NCI-H1694 treated with DMSO at 0.1 percent for 48 hours (cell line): ENCODE measurements at regions not wholly inside any gene's neighbourhood (a gene's known extent, or its start where the extent isn't known, plus 50 kb on each side); places are given as distances from the start of the nearest gene placed in this dataset.

ENCODE experiments used
- DNase-seq: peaks from one replicate; lab custom pipeline; 2025; lab: John Stamatoyannopoulos, UW

DNA sequence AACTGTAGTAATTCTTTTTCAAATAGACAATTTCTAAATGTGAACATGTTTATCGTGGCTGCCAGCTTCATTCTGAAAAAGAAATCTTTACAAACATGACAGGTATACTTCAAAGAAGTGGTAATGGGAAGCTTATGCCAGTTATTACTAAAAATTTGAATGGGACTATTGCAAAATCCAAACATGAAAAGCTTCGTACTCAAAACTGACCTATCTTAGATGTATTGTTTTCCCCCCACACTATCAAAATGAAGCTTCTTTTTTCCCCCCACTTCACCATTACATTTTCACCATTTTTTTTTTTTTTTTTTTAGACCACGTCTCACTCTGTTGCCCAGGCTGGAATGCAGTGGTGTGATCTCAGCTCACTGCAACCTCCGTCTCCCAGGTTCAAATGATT, 50.4 kb upstream of the SERTAD2 start:
- DNase-seq: no peak

DNA sequence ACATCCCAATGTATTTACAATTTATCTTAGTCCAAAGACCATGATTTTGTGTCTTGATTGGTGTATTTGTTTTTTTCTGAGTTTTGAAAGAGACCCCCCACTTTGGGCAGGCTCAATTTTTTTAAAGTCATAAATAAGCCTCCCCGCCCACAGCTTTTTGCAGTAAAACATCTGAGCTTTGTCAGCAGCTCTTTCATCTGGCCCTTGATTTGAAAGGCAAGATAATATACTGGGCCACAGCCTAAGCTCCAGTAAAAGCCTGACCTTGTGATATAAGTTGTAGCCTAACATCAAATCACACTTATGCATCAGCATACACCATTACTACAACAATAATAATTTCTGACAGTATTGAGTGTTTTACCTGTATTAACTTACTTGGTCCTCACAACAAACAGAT, 51.3 kb upstream of the SERTAD2 start:
- DNase-seq: no peak

- DNase-seq: no peak
Measured at GRCh38 chr2:64707276-64707675, 53.6 kb upstream of the SERTAD2 start.

DNA sequence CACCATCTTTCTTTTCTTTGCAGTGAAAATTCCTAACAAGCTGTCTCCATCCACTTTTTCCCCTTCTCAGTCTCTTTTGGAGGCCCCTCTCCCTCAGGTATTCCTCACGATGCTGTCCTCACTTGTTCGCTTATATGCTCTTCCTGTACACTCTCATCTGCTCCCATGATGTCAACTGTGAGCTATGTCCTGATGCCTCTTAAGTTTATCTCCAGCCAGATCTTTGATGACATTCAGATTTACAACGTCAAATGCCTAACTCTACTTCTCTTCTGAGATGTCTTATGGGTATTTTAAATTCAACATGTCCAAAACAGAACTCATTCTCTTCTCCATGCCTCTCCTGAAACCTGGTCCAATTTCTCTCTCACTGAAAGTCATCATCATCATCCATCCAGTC, 55.1 kb upstream of the SERTAD2 start:
- DNase-seq: no peak

DNA sequence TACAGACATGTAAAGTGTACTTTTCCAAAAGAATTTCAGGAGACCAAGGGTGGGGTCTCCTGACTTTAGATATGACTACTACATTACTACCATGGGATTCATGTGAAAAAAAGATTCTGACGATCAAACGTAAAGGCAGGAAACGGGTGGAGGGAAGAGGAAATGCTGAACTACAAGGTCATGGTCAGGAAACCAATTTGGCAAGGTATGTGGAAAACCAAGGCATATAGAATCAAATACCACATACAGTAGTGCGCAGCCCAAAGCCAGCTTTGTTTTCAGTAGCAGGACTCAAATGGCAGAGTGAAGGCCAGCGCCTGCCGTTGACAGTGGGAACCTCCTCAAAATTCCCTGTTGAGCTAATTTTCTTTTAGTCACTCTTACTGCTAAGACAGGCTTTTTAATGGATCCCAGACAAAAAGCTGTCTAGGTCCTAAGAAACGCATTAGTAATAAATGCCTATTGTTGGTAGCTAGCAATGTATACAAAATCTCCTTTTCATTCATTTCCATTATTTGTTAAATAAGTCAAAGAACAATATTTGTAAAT, 57.6 kb upstream of the SERTAD2 start:
- no peak for DNase-seq

DNA sequence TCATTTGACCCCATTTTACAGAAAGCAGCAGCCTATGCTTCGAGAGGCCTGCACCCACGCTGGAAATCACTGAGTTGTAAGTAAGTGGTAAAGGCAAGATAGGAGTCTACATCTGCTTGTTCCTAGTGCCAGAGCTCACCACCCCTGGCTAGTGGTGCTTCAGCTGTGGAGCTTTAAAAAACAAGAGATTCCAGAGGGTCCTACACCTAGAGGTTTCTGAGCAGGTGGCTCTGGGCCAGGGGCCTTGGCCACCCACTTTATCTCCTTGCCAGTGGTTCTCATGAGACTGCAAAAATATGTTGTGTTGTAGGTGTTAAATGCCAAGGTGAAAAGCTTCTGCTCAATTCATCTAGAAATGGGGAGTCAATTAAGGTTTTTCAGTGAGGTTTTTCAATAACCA, 60.0 kb upstream of the SERTAD2 start:
- DNase-seq: no peak

GRCh38 chr2:64716569-64716968, 62.9 kb upstream of the SERTAD2 start:
- no peak for DNase-seq

- DNase-seq: no peak
Measured at GRCh38 chr2:64718250-64718885, 64.7 kb upstream of the SERTAD2 start.

- DNase-seq: no peak
Measured at GRCh38 chr2:64720535-64721319, 67.0 kb upstream of the SERTAD2 start.

DNA sequence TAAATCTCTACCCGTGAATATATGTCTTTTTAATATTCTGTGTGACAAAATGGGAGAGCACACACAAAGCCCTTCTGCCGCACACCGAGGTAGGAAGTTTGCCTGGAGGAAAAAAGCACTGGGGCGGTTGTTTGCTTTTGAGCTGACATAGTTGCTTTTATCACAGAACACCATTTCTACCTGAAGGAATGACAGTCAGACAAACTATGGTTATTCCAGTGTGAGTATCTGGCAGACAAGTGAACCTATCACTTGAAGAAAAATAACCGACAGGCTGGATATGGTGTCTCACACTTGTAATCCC, 67.6 kb upstream of the SERTAD2 start:
- DNase-seq: no peak

GRCh38 chr2:64722291-64723044, 68.8 kb upstream of the SERTAD2 start:
- no peak for DNase-seq

GRCh38 chr2:64727013-64727767, 73.5 kb upstream of the SERTAD2 start:
- no peak for DNase-seq

- DNase-seq: no peak
Measured at GRCh38 chr2:64727843-64728463, 74.2 kb upstream of the SERTAD2 start.

GRCh38 chr2:64730551-64731262, 77.0 kb upstream of the SERTAD2 start:
- peak; percentile 9 for DNase-seq

DNA sequence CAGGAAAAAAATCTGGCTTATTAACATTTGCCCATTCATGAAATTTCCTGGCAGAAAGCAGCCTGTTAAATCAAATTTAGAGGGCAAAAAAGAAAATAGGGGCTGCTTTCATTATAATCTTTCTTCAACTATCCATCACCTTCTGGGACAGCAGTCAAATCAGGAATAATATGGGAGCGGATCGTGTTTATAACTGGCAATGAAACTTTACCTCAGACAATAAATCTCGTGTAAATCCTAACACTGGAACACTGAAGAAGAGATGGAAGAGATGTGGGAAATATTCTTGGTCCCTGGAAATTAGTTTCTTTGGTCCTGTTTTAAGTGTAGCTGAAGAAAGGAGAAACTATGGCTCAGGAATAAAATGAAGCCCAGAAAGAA, 77.5 kb upstream of the SERTAD2 start:
- no peak for DNase-seq

DNA sequence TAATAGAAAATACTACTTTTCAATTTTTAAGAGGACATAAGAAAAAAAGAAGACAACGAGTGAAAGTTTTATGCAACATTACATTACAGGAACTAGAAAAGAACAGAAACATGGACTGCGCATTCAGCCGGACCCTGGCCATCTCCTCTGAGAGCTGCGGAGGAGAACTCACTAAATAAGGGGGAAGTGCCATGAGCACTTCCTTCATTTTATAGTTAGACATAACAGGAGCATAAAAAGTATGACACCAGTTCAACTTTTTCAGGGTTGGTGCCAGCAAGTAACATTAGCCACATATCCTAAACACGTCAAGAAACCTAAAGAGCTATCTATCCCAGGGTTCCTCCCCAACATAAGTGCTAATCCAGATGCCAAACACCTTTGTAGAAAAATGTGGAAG, 78.0 kb upstream of the SERTAD2 start:
- no peak for DNase-seq

GRCh38 chr2:64732146-64732545, 78.4 kb upstream of the SERTAD2 start:
- DNase-seq: no peak

DNA sequence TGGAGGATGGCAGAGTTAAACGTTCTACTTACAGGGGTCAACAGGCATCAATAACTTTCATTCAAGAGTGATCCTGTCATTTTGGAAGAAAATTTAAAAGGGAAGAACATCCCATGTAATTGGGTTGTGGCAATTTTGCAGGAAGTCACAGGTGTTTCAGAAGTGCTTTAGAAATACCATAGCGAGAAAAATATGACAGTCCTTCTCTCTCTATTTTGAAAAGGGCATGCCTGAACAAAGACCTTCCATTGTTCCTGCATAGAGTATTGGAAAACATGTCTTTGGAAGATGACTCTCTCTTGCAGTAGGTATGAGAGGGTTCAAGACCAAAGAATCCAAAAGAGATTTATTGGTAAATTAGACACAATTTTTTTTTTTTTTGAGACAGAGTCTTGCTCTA, 81.8 kb upstream of the SERTAD2 start:
- no peak for DNase-seq

DNA sequence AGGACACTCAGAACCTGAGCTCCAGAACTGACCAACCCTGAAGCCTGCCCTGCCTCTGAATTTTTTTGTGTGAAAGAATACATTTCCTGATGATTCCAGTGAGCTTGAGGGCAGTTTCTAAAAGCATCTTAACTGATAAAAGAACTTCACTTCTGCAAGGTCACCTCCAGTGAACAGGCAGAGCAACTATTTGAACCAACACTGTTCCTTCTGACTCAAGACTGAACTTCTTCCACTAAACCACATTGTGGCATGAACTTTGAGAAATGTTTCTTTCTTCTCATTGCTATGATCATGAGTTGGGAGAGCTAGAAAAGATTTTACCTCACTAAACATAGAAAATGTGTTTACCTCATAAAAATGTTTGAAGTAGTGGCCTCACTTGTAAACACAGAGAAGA, 83.8 kb upstream of the SERTAD2 start:
- no peak for DNase-seq

DNA sequence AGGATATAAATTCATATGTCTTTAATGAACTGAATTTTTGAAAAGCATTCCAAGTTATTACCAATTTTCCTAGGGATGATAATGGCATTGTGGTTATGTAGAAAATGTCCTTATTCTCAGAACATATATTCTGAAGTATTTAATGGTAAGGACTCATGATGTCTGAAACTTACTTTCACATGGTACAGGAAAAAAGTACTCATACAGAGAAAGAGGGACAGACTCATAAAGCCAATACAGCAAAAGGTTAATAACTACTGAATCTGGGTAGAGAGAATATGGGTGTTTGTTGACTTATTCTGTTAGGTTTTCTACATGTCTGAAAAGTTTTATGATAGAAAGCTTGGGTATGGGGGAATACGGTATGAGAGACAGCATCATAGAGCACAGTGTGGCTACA, 84.3 kb upstream of the SERTAD2 start:
- DNase-seq: no peak

GRCh38 chr2:64742678-64743077, 89.0 kb upstream of the SERTAD2 start:
- no peak for DNase-seq
